Right ventricle myocardium inferior (tissue), 1 donor: ENCODE measurements at regions not wholly inside any gene's neighbourhood (a gene's known extent, or its start where the extent isn't known, plus 50 kb on each side); places are given as distances from the start of the nearest gene placed in this dataset.
"Not testable (repeated sequence)": the region's sequence is repeated elsewhere in the genome, so short reads cannot be mapped to it uniquely, and the experiment has no call there.

Experiments
- ATAC-seq: fragments of 200-7000 bp; cut with Tn5 transposase; one replicate; pipeline ENCODE4 v1.9.1; 2020; ENCODE audit warnings: mild to moderate bottlenecking, moderate library complexity
- DNase-seq: peaks from one replicate; pipeline ENCODE4 v3.0.0; 2021; ENCODE audit errors: missing footprints
- intact Hi-C: fragments of 100-400 bp; cut with DNase I; formaldehyde crosslinking; loops from one replicate; pipeline ENCODE4 v1.11.0; 2022
- donor health status: DM: no; HTN: yes; CAD: no; lungs with severe emphysema.

GRCh38 chr16:33816328-33816944 is 357.0 kb downstream of the TP53TG3F start:
- DNase-seq, intact Hi-C loops, ATAC-seq: not testable (repeated sequence)

GRCh38 chr16:33824736-33825135 is 365.3 kb downstream of the TP53TG3F start:
- DNase-seq, ATAC-seq, intact Hi-C loops: not testable (repeated sequence)

GRCh38 chr16:33827522-33827921 is 368.1 kb downstream of the TP53TG3F start:
- DNase-seq, intact Hi-C loops, ATAC-seq: not testable (repeated sequence)

- ATAC-seq, DNase-seq, intact Hi-C loops: not testable (repeated sequence)
Observed at GRCh38 chr16:33839157-33839556, 379.7 kb downstream of the TP53TG3F start.

- DNase-seq, intact Hi-C loops: not testable (repeated sequence)
Observed at GRCh38 chr16:33844533-33844932, 385.1 kb downstream of the TP53TG3F start.

More at GRCh38 chr16:33844533-33844932, 385.1 kb downstream of the TP53TG3F start:
- not testable (repeated sequence) for ATAC-seq
